SK-N-SH (cell line): ENCODE measurements at regions not wholly inside any gene's neighbourhood (a gene's known extent, or its start where the extent isn't known, plus 50 kb on each side); places are given as distances from the start of the nearest gene placed in this dataset.

Experiments
- EZH2phosphoT487 ChIP-seq: fragments of 200-600 bp; sonication (generic); IDR thresholded peaks from 2 replicates; pipeline ENCODE4 v1.6.1; 2017; ENCODE audit warnings: low read depth, mixed run types, mild to moderate bottlenecking, antibody characterized with exemption, moderate library complexity, borderline replicate concordance
- FOXM1 ChIP-seq: IDR thresholded peaks from 2 replicates; pipeline ENCODE4 v1.4.0; 2012; ENCODE audit warnings: low read depth, mild to moderate bottlenecking
- MEF2A ChIP-seq: IDR thresholded peaks from 2 replicates; pipeline ENCODE4 v1.4.0; 2012; ENCODE audit warnings: low read depth, borderline replicate concordance
- NRF1 ChIP-seq: IDR thresholded peaks from 2 replicates; pipeline ENCODE4 v1.6.1; 2012; ENCODE audit warnings: low read depth, mild to moderate bottlenecking, low read length
- POLR2AphosphoS5 ChIP-seq: IDR thresholded peaks from 2 replicates; pipeline ENCODE4 v1.6.1; 2012; ENCODE audit warnings: low read depth, low read length
- RAD21 ChIP-seq: IDR thresholded peaks from 2 replicates; pipeline ENCODE4 v1.6.1; 2012; ENCODE audit warnings: mild to moderate bottlenecking, low read length
- SMC3 ChIP-seq: IDR thresholded peaks from 2 replicates; pipeline ENCODE4 v1.6.1; 2012; ENCODE audit warnings: low read depth, low read length, improper control_type of control experiment
- USF2 ChIP-seq: fragments of 150-350 bp; IDR thresholded peaks from 2 replicates; pipeline ENCODE4 v1.6.1; 2017; ENCODE audit warnings: antibody characterized with exemption, low read length, low read depth, borderline replicate concordance
- YY1 ChIP-seq: IDR thresholded peaks from 2 replicates; pipeline ENCODE4 v1.4.0; 2012; ENCODE audit warnings: low read depth, mild to moderate bottlenecking
- ZBTB33 ChIP-seq: IDR thresholded peaks from 2 replicates; pipeline ENCODE4 v1.4.0; 2012; ENCODE audit warnings: low read depth, borderline replicate concordance
- TF ChIP-seq, protein P1 (sequence below): fragments of 200-600 bp; sonication (generic); IDR thresholded peaks from 2 replicates; pipeline ENCODE4 v1.6.1; 2017; ENCODE audit warnings: antibody characterized with exemption, mild to moderate bottlenecking, moderate library complexity

- TF ChIP-seq, protein P1, sequence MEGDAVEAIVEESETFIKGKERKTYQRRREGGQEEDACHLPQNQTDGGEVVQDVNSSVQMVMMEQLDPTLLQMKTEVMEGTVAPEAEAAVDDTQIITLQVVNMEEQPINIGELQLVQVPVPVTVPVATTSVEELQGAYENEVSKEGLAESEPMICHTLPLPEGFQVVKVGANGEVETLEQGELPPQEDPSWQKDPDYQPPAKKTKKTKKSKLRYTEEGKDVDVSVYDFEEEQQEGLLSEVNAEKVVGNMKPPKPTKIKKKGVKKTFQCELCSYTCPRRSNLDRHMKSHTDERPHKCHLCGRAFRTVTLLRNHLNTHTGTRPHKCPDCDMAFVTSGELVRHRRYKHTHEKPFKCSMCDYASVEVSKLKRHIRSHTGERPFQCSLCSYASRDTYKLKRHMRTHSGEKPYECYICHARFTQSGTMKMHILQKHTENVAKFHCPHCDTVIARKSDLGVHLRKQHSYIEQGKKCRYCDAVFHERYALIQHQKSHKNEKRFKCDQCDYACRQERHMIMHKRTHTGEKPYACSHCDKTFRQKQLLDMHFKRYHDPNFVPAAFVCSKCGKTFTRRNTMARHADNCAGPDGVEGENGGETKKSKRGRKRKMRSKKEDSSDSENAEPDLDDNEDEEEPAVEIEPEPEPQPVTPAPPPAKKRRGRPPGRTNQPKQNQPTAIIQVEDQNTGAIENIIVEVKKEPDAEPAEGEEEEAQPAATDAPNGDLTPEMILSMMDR = no peak
- TF ChIP-seq NRF1 (no peak), FOXM1 (no peak), USF2 (no peak), ZBTB33 (no peak), EZH2phosphoT487 (no peak), MEF2A (no peak), POLR2AphosphoS5 (no peak), RAD21 (no peak), SMC3 (no peak), YY1 (no peak)
Measured at GRCh38 chr7:15816835-15817426, 130.4 kb upstream of the MEOX2 start.
